Testis (tissue), 2 donors: ENCODE measurements at regions not wholly inside any gene's neighbourhood (a gene's known extent, or its start where the extent isn't known, plus 50 kb on each side); places are given as distances from the start of the nearest gene placed in this dataset.

Experiments
- DNase-seq: peaks from one replicate; pipeline ENCODE4 v3.0.0-alpha.2; 2019
- H3K27ac ChIP-seq, 2 donors: fragments of 200-600 bp; sonication (generic); one replicate each; pipeline ENCODE4 v1.5.1; 2019
- H3K27me3 ChIP-seq: fragments of 200-600 bp; sonication (generic); one replicate; pipeline ENCODE4 v1.5.1; 2019
- H3K36me3 ChIP-seq: fragments of 200-600 bp; sonication (generic); one replicate; pipeline ENCODE4 v1.5.1; 2017; ENCODE audit warnings: low read depth; ENCODE audit errors: missing control alignments
- H3K4me1 ChIP-seq: fragments of 200-600 bp; sonication (generic); one replicate; pipeline ENCODE4 v1.5.1; 2019
- H3K4me3 ChIP-seq, 2 donors: fragments of 200-600 bp; sonication (generic); one replicate each; pipeline ENCODE4 v1.5.1; 2017 to 2019
- H3K9me3 ChIP-seq: fragments of 200-600 bp; sonication (generic); one replicate; pipeline ENCODE4 v1.5.1; 2017
- POLR2A ChIP-seq: fragments of 450-650 bp; IDR thresholded peaks from one replicate; pipeline ENCODE4 v1.6.1; 2017; ENCODE audit warnings: antibody characterized with exemption, mild to moderate bottlenecking, moderate library complexity
- WGBS, 2 donors: methylation state at CpG; one replicate each; pipeline ENCODE4 v1.1.5; 2018; 5-methylcytosine and 5-hydroxymethylcytosine counted together
- intact Hi-C: fragments of 100-400 bp; cut with DNase I; formaldehyde crosslinking; loops from one replicate; pipeline ENCODE4 v1.15.1; 2023; ENCODE audit warnings: low total_unique reads
- small RNA-seq, 2 donors: library from RNA; depleted of rRNA; stranded (forward); fragments of <200 nt; gene quantifications; one replicate each; pipeline ENCODE3, GENCODE V24; 2016
- TF ChIP-seq, protein P1 (sequence below), 3 experiments: fragments of 450-650 bp in 2 of 3; fragments of 200-600 bp in 1 of 3; sonication (generic) in 1 of 3; IDR thresholded peaks; one replicate each; pipeline ENCODE4 v1.5.1; 2016 to 2019; ENCODE audit warnings: antibody characterized with exemption in 3 of 3, mild to moderate bottlenecking in 2 of 3, moderate library complexity in 1 of 3

DNA sequence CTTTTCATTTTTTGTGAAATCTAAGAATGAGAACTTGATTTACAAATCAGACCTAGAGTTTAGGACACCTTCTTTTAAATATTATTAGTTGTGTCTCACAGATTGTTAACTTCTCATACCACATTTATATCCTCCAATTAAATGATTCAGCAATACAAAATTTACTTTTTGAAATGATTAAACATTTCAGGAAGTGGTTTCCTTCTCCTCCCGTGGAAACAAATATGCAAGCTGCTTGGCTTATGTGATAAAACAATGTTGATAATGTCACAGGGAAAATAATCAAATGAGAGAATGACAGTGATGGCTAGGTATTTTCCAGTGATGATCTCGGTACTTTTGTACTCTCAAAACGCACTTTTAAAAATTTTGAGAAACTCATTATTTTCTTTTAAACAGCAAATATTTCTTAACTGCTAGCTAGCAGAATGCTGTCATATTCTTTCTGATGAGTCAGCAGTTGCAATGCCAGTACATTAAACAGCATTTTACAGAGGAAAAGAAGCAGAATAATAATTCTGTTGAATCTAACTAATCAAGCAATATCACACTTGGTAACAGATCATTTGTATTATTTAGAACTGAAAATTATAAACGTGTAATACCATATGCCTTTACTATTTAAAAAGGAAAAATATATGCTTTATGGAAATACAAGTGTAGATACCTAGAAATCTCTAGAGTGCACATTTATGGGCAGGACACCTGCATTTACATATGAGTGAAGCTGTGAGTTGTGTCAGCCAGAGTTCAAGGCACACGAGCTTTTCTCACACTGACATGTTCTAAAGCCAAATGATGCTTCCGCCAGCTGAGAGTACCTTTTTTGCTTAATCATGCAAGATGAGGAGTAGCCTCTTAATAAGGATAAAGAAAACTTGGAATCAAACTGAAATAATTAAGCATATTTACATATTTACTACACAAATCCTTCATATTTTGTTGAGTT, 53.6 kb upstream of the CDH18 start:
- Histone ChIP-seq H3K9me3 (no peaks in the 10 kb centered on the region), H3K27me3 (no peaks in the 10 kb centered on the region), H3K4me1 (no peaks in the 10 kb centered on the region), H3K4me3 (no peak overlapping the region), H3K36me3 (no peaks in the 10 kb centered on the region), H3K27ac (no peak overlapping the region)
- 42 to 52% methylated on average over 6 of the region's 6 CpGs for WGBS, 2 donors
- DNase-seq = no peak
- intact Hi-C loops = no loop called here
- TF ChIP-seq, protein P1, sequence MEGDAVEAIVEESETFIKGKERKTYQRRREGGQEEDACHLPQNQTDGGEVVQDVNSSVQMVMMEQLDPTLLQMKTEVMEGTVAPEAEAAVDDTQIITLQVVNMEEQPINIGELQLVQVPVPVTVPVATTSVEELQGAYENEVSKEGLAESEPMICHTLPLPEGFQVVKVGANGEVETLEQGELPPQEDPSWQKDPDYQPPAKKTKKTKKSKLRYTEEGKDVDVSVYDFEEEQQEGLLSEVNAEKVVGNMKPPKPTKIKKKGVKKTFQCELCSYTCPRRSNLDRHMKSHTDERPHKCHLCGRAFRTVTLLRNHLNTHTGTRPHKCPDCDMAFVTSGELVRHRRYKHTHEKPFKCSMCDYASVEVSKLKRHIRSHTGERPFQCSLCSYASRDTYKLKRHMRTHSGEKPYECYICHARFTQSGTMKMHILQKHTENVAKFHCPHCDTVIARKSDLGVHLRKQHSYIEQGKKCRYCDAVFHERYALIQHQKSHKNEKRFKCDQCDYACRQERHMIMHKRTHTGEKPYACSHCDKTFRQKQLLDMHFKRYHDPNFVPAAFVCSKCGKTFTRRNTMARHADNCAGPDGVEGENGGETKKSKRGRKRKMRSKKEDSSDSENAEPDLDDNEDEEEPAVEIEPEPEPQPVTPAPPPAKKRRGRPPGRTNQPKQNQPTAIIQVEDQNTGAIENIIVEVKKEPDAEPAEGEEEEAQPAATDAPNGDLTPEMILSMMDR (IDR thresholded peaks at IDR 0.05) = no peak
- TF ChIP-seq POLR2A = no peak

DNA sequence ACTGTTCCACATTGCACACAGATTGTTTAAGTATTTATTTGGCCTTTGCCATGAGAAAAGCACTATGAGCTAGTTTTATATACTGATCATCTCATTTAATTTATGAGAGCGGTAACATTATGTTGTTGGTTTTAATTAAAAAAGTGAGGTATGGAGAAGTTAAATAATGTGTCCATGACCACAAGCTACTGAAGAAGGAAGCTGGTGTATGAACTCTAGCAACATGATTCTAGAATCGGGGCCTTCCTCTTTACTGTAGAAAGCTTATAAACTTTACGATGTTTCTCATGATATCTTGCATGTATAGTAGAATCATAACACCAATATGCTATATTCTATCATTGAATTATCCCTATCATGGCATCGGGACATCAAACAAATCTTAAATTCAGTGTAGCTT, 52.9 kb upstream of the CDH18 start:
- intact Hi-C loops = no loop called here
- DNase-seq = no peak
- TF ChIP-seq, protein P1 (IDR thresholded peaks at IDR 0.05) = no peak
- TF ChIP-seq POLR2A = no peak

More for the DNA sequence above, 52.9 kb upstream of the CDH18 start:
- WGBS, 2 donors = 85 to 90% methylated on average over 4 of the region's 4 CpGs
- Histone ChIP-seq H3K36me3 (no peaks in the 10 kb centered on the region), H3K27ac (no peak overlapping the region), H3K9me3 (no peaks in the 10 kb centered on the region), H3K4me3 (no peak overlapping the region), H3K27me3 (no peaks in the 10 kb centered on the region), H3K4me1 (no peaks in the 10 kb centered on the region)

Small RNA genes lying in the stretch of these regions (small RNA-seq; reads per million reads assigned to genes)
- 0 reads per million in 2 donors for gene AC093303.1
